ENCODE measurements at regions not wholly inside any gene's neighbourhood (a gene's known extent, or its start where the extent isn't known, plus 50 kb on each side); places are given as distances from the start of the nearest gene placed in this dataset.

DNA sequence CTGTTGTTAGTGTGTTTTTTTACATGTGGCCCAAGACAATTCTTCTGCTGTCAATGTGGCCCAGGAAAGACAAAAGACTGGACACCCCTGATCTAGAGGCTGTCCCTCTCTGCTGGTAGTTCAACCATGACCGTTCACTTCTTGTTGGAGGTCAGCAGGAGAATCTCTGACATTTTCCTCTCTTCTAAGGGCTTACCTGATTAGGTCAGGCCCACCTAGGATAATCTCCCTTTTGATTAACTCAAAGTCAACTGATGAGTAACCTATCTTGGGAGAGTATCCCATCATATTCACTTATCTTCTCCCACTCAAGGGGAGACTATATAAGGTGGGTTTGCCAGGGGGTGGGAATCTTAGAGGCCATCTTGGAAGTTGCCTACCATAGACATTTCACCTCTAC is 135.2 kb downstream of the BUB3 start:
- Histone ChIP-seq H3K4me2 (ENCODE audit: insufficient read depth in 1 of 2, low read depth in 2 of 2, low read length in 2 of 2) (no peak overlapping the region), H3K9me3 (ENCODE audit: insufficient read depth in 2 of 2, low read depth in 1 of 2, low read length in 1 of 2) (no peaks in the 10 kb centered on the region), H3K18ac (ENCODE audit: extremely low read depth, low read length) (no peak overlapping the region), H2BK120ac (replicated peaks; ENCODE audit: low read depth, low read length) (no peak overlapping the region), H3K27ac (ENCODE audit: low read depth, low read length) (no peak overlapping the region), H3K23ac (ENCODE audit: insufficient read length) (no peak overlapping the region), H4K8ac (ENCODE audit: extremely low read depth, insufficient read depth, low read length) (no peak overlapping the region), H3K23me2 (ENCODE audit: low read depth, low read length) (no peaks in the 10 kb centered on the region), H2BK5ac (ENCODE audit: low read depth, low read length) (no peak overlapping the region), H2BK15ac (ENCODE audit: low read length) (no peak overlapping the region), H2AFZ (ENCODE audit: low read length) (no peak overlapping the region), H3K27me3 (replicated peaks in 1 of 4; ENCODE audit: control insufficient read depth in 3 of 4, extremely low read depth in 1 of 4, insufficient read depth in 3 of 4, low read length in 3 of 4) (no peaks in the 10 kb centered on the region), H4K91ac (replicated peaks; ENCODE audit: insufficient read length, low read length) (no peak overlapping the region), H3K36me3 (ENCODE audit: control insufficient read depth in 2 of 4, insufficient read depth in 4 of 4, low read length in 3 of 4) (no peaks in the 10 kb centered on the region), H2BK20ac (ENCODE audit: low read length) (no peak overlapping the region), H2AK5ac (ENCODE audit: low read depth, low read length) (no peak overlapping the region), H4K20me1 (replicated peaks in 1 of 2; ENCODE audit: control insufficient read depth in 1 of 2, insufficient read depth in 2 of 2, low read length in 2 of 2) (no peaks in the 10 kb centered on the region), H4K5ac (ENCODE audit: insufficient read length, low read depth, low read length) (no peak overlapping the region), H3K4me3 (ENCODE audit: extremely low read depth in 1 of 4, insufficient read depth in 2 of 4, low read depth in 3 of 4, low read length in 4 of 4) (no peak overlapping the region), H3K4ac (replicated peaks; ENCODE audit: insufficient read length, low read depth, low read length) (no peak overlapping the region), H3K4me1 (replicated peaks in 1 of 4; ENCODE audit: control insufficient read depth in 3 of 4, insufficient read depth in 4 of 4, low read length in 3 of 4) (no peaks in the 10 kb centered on the region), H2BK12ac (ENCODE audit: low read depth, low read length) (no peak overlapping the region), H3K9ac (replicated peaks in 1 of 4; ENCODE audit: extremely low read depth in 1 of 4, low read depth in 3 of 4, low read length in 3 of 4) (no peak overlapping the region), H3K56ac (replicated peaks; ENCODE audit: insufficient read length, low read depth, low read length) (no peak overlapping the region), H3K79me1 (ENCODE audit: low read depth, low read length) (no peaks in the 10 kb centered on the region), H3K14ac (ENCODE audit: insufficient read length) (no peak overlapping the region), H3K79me2 (ENCODE audit: control insufficient read depth in 1 of 2, insufficient read depth in 2 of 2, low read length in 2 of 2) (no peaks in the 10 kb centered on the region)
- DNase-seq (ENCODE audit: low read depth in 1 of 2, low spot score in 2 of 2), result no peak
- FAIRE-seq, result no peak
- WGBS, 2 experiments (ENCODE audit: extremely low coverage in 1 of 2, insufficient coverage in 1 of 2, insufficient read length in 1 of 2, insufficient replicate concordance in 2 of 2, low coverage in 1 of 2, low lambda C conversion rate in 2 of 2, missing lambda C conversion rate in 1 of 2), result 94% methylated on average over 1 of the region's 1 CpG; no CpG with 5 or more reads in 1 of the 2 experiments
- POLR2A ChIA-PET (ENCODE audit: partially characterized antibody), result no interaction called here
- CTCF ChIA-PET (ENCODE audit: partially characterized antibody), result no interaction called here
- TF ChIP-seq POLR2A (IDR thresholded peaks at IDR 0.05; ENCODE audit: control extremely low read depth in 1 of 2, low read depth in 2 of 2, low read length in 2 of 2) (no peak), PHF8 (conservative IDR thresholded peaks at IDR 0.05; ENCODE audit: low read depth, low read length) (no peak), BCL11A (IDR thresholded peaks at IDR 0.05; ENCODE audit: low read depth in 2 of 2, low read length in 2 of 2) (no peak), NRF1 (IDR thresholded peaks at IDR 0.05; ENCODE audit: low read depth, low read length) (no peak), HDAC6 (IDR thresholded peaks at IDR 0.05; ENCODE audit: low read depth, low read length) (no peak), TEAD4 (IDR thresholded peaks at IDR 0.05; ENCODE audit: low read depth, low read length) (no peak), MAFK (IDR thresholded peaks at IDR 0.05; ENCODE audit: low read depth, low read length) (no peak), USF2 (IDR thresholded peaks at IDR 0.05; ENCODE audit: low read length) (no peak), HDAC2 (IDR thresholded peaks at IDR 0.05; ENCODE audit: borderline replicate concordance in 1 of 2, low read depth in 2 of 2, low read length in 2 of 2) (no peak)

Data from H1 (cell line).